Breast epithelium (tissue), 4 donors: ENCODE measurements at regions not wholly inside any gene's neighbourhood (a gene's known extent, or its start where the extent isn't known, plus 50 kb on each side); places are given as distances from the start of the nearest gene placed in this dataset.
"Not testable (repeated sequence)": the region's sequence is repeated elsewhere in the genome, so short reads cannot be mapped to it uniquely, and the experiment has no call there.

Experiments
- DNase-seq, 2 donors: peaks; one replicate each; pipeline ENCODE4 v3.0.0-alpha.2; 2019; ENCODE audit warnings: low spot score in 2 of 2
- H3K27ac ChIP-seq, 2 donors: fragments of 200-600 bp; sonication (generic) in 1 of 2; one replicate each; pipeline ENCODE4 v1.5.1; 2016 to 2019; ENCODE audit warnings: mild to moderate bottlenecking in 1 of 2
- H3K27me3 ChIP-seq, 2 donors: fragments of 200-600 bp; sonication (generic) in 1 of 2; one replicate each; pipeline versions ENCODE4 v1.5.1 to v1.6.0; 2017 to 2019; ENCODE audit warnings: control low read depth in 1 of 2, mild to moderate bottlenecking in 1 of 2
- H3K36me3 ChIP-seq: fragments of 200-600 bp; one replicate; pipeline ENCODE4 v1.5.1; 2019
- H3K4me1 ChIP-seq, 2 donors: fragments of 200-600 bp; sonication (generic); one replicate each; pipeline ENCODE4 v1.5.1; 2016 to 2019; ENCODE audit warnings: control low read depth in 1 of 2
- H3K4me3 ChIP-seq, 3 donors: fragments of 200-600 bp; sonication (generic); 1 replicate in 2 of 3; 2 replicates in 1 of 3; pipeline ENCODE4 v1.5.1; 2016 to 2019; ENCODE audit warnings: mild to moderate bottlenecking in 3 of 3, moderate library complexity in 2 of 3
- H3K9me3 ChIP-seq, 2 donors: fragments of 200-600 bp; sonication (generic) in 1 of 2; one replicate each; pipeline ENCODE4 v1.5.1; 2016 to 2019; ENCODE audit warnings: control low read depth in 1 of 2
- POLR2A ChIP-seq: fragments of 450-650 bp; IDR thresholded peaks from one replicate; pipeline ENCODE4 v1.6.1; 2016; ENCODE audit warnings: antibody characterized with exemption, mild to moderate bottlenecking, moderate library complexity
- POLR2AphosphoS5 ChIP-seq, 3 donors: sonication (generic); formaldehyde crosslinking; IDR thresholded peaks; one replicate each; pipeline ENCODE4 v1.6.1; 2017; ENCODE audit warnings: antibody characterized with exemption in 3 of 3
- intact Hi-C: fragments of 100-400 bp; cut with DNase I; formaldehyde crosslinking; loops from one replicate; pipeline ENCODE4 v1.15.1; 2023; ENCODE audit warnings: low total_unique reads
- TF ChIP-seq, protein P1 (sequence below), 3 donors: fragments of 450-650 bp; IDR thresholded peaks; one replicate each; pipeline ENCODE4 v1.5.1; 2016 to 2017; ENCODE audit warnings: antibody characterized with exemption in 3 of 3, mild to moderate bottlenecking in 3 of 3, moderate library complexity in 3 of 3

DNA sequence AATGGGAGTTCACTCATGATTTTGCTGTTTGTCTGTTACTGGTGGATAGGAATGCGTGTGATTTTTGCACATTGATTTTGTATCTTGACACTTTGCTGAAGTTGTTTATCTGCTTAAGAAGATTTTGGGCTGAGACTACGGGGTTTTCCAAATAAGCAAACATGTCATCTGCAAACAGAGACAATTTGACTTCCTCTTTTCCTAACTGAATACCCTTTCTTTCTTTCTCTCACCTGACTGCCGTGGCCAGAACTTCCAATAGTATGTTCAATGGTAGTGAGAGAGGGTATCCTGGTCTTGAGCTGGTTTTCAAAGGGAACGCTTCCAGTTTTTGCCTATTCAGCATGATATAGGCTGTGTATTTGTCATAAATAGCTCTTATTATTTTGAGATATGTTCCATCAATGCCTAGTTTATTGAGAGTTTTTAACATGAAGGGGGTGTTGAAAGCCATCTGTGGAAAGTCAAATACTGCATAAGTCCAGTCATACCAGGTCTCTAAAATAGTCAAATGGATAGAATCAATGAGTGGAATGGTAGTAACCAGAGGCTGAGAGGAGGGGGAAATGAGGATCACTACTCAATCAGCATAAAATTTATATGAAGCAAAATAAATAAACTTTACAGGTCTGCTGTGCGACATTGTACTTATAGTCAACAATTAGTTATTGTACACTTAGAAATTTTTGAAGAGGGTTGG is 610.4 kb upstream of the ADGRB3 start:
- H3K9me3 ChIP-seq, result no peaks in the 10 kb centered on the region
- no peak overlapping the region for H3K4me3 ChIP-seq
- no peaks in the 10 kb centered on the region for H3K27me3 ChIP-seq
- intact Hi-C loops, result no loop called here
- H3K27ac ChIP-seq, result no peak overlapping the region
- no peak for DNase-seq
- no peaks in the 10 kb centered on the region for H3K36me3 ChIP-seq
- no peaks in the 10 kb centered on the region for H3K4me1 ChIP-seq
- TF ChIP-seq, protein P1, sequence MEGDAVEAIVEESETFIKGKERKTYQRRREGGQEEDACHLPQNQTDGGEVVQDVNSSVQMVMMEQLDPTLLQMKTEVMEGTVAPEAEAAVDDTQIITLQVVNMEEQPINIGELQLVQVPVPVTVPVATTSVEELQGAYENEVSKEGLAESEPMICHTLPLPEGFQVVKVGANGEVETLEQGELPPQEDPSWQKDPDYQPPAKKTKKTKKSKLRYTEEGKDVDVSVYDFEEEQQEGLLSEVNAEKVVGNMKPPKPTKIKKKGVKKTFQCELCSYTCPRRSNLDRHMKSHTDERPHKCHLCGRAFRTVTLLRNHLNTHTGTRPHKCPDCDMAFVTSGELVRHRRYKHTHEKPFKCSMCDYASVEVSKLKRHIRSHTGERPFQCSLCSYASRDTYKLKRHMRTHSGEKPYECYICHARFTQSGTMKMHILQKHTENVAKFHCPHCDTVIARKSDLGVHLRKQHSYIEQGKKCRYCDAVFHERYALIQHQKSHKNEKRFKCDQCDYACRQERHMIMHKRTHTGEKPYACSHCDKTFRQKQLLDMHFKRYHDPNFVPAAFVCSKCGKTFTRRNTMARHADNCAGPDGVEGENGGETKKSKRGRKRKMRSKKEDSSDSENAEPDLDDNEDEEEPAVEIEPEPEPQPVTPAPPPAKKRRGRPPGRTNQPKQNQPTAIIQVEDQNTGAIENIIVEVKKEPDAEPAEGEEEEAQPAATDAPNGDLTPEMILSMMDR (IDR thresholded peaks at IDR 0.05), result no peak
- TF ChIP-seq POLR2A, result no peak
- TF ChIP-seq POLR2AphosphoS5 (IDR thresholded peaks at IDR 0.05), result no peak

DNA sequence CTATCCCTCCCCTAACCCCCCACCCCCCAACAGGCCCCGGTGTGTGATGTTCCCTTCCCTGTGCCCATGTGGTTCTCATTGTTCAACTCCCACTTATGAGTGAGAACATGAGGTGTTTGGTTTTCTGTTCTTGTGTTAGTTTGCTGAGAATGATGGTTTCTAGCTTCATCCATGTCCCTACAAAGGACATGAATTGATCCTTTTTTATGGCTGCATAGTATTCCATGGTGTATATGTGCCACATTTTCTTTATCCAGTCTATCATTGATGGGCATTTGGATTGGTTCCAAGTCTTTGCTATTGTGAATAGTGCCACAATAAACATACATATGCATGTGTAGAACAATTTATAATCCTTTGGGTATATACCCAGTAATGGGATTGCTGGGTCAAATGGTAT is 612.1 kb upstream of the ADGRB3 start:
- H3K4me1 ChIP-seq, intact Hi-C loops: not testable (repeated sequence)

DNA sequence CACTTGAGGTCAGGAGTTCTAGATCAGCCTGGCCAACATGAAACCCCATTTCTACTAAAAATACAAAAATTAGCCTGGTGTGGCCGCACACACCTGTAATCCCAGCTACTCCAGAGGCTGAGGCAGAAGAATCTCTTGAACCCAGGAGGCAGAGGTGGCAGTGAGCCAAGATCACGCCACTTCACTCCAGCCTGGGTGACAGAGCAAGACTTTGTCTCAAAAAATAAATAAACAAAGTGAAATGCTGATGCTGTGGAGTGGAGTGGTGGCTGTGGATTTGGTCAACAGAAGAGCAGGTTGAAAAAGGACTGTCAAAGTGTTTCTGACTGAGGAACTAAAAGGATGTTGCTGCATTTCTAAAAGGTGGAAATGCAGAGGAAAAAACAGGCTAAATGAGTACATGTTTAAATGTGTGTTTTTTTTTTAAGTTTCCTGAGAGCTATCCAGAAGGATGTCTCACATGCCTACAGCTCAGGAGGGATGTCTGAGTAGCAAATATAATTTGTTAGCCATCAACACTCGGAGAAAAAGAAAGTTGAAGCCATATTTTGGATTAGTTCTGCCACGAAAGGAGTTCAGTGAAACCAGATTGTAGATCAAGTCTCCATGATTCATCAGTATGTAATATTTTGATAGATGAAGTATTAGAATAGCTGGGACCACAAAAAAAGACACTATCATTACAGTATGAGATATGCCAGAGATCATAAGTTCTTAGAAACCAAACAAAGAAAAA is 621.1 kb upstream of the ADGRB3 start:
- Histone ChIP-seq H3K9me3 (no peaks in the 10 kb centered on the region), H3K4me3 (no peak overlapping the region), H3K36me3 (no peaks in the 10 kb centered on the region), H3K27ac (no peak overlapping the region), H3K4me1 (no peaks in the 10 kb centered on the region), H3K27me3 (no peaks in the 10 kb centered on the region)
- DNase-seq, result no peak
- TF ChIP-seq, protein P1 (IDR thresholded peaks at IDR 0.05), result no peak
- TF ChIP-seq POLR2AphosphoS5 (IDR thresholded peaks at IDR 0.05), result no peak
- intact Hi-C loops, result no loop called here

More for the DNA sequence above, 612.1 kb upstream of the ADGRB3 start:
- H3K4me3 ChIP-seq, H3K27me3 ChIP-seq, H3K9me3 ChIP-seq, H3K36me3 ChIP-seq, DNase-seq, H3K27ac ChIP-seq: not testable (repeated sequence)

DNA sequence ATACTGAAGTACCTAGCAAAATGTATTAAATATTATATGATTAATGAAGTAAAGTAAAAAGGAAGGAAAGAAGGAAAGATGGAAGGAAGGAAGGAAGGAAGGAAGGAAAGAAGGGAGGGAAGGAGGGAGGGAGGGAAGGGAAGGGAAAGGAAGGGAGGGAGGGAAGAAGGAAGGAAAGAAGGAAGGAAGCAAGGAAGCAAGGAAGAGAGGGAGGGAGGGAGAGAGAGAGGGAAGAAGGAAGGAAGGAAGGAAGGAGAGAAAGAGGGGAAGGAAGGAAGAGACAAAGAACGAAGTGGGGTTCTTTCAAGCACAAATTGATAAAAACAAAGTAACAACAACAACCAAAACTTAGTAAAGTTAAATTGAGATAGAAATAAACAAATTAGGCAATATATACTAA is 622.3 kb upstream of the ADGRB3 start:
- Histone ChIP-seq H3K9me3 (no peaks in the 10 kb centered on the region), H3K27ac (no peak overlapping the region), H3K36me3 (no peaks in the 10 kb centered on the region), H3K27me3 (no peaks in the 10 kb centered on the region), H3K4me3 (no peak overlapping the region), H3K4me1 (no peaks in the 10 kb centered on the region)
- intact Hi-C loops, result no loop called here
- no peak for DNase-seq
- TF ChIP-seq, protein P1 (IDR thresholded peaks at IDR 0.05), result no peak
- no peak for TF ChIP-seq POLR2A
- no peak for TF ChIP-seq POLR2AphosphoS5 (IDR thresholded peaks at IDR 0.05)

DNA sequence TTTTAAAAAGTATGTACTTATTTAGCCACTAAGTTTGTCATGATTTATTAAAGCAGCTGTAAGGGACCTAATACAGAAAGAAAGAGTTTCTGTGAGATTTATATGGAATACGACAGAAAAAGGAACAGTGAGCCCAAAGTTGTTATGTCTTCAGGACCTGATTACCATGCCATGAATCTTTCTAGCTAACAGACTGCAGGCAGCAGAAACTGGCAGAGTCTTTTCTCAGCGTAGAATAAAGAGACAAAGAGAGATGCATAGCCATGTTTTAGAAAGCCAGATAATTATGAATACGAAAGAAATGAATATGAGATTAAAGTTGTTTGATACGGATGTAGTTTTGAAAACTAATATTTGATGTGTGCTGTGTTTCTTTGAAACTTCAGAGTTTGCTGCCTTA is 624.1 kb upstream of the ADGRB3 start:
- intact Hi-C loops, result no loop called here
- Histone ChIP-seq H3K36me3 (no peaks in the 10 kb centered on the region), H3K27ac (no peak overlapping the region)

More for the DNA sequence above, 624.1 kb upstream of the ADGRB3 start:
- H3K9me3 ChIP-seq, result no peaks in the 10 kb centered on the region
- H3K4me3 ChIP-seq, result no peak overlapping the region
- TF ChIP-seq POLR2A (no peak), POLR2AphosphoS5 (IDR thresholded peaks at IDR 0.05) (no peak)
- TF ChIP-seq, protein P1 (IDR thresholded peaks at IDR 0.05), result no peak
- DNase-seq, result no peak
- H3K27me3 ChIP-seq, result no peaks in the 10 kb centered on the region
- no peaks in the 10 kb centered on the region for H3K4me1 ChIP-seq
